Umbilical cord (tissue), 1 donor: ENCODE measurements at regions not wholly inside any gene's neighbourhood (a gene's known extent, or its start where the extent isn't known, plus 50 kb on each side); places are given as distances from the start of the nearest gene placed in this dataset.

ENCODE experiments used
- DNase-seq: peaks from one replicate; pipeline ENCODE4 v3.0.0-alpha.2; 2015; ENCODE audit warnings: low spot score

- no peak for DNase-seq
Measured at GRCh38 chr17:34126496-34126895, 128.6 kb upstream of the CCL2 start.

GRCh38 chr17:34126965-34127364 lies 128.1 kb upstream of the CCL2 start:
- DNase-seq = no peak

GRCh38 chr17:34130544-34130943 lies 124.5 kb upstream of the CCL2 start:
- DNase-seq = no peak

- no peak for DNase-seq
Measured at GRCh38 chr17:34131386-34131785, 123.7 kb upstream of the CCL2 start.

- DNase-seq = no peak
Measured at GRCh38 chr17:34133350-34133749, 121.7 kb upstream of the CCL2 start.

- DNase-seq = no peak
Measured at GRCh38 chr17:34135841-34136240, 119.2 kb upstream of the CCL2 start.

GRCh38 chr17:34140006-34140405 lies 115.1 kb upstream of the CCL2 start:
- DNase-seq = no peak

- DNase-seq = no peak
Measured at GRCh38 chr17:34141590-34141989, 113.5 kb upstream of the CCL2 start.

GRCh38 chr17:34143430-34143829 lies 111.7 kb upstream of the CCL2 start:
- DNase-seq = no peak

- DNase-seq = no peak
Measured at GRCh38 chr17:34146440-34147043, 108.5 kb upstream of the CCL2 start.

- no peak for DNase-seq
Measured at GRCh38 chr17:34151102-34151501, 104.0 kb upstream of the CCL2 start.

- DNase-seq = no peak
Measured at GRCh38 chr17:34153991-34154390, 101.1 kb upstream of the CCL2 start.

- no peak for DNase-seq
Measured at GRCh38 chr17:34154961-34155730, 99.9 kb upstream of the CCL2 start.

- DNase-seq = no peak
Measured at GRCh38 chr17:34155947-34156346, 99.1 kb upstream of the CCL2 start.

GRCh38 chr17:34156401-34156740 lies 98.7 kb upstream of the CCL2 start:
- no peak for DNase-seq

GRCh38 chr17:34156741-34157589 lies 98.1 kb upstream of the CCL2 start:
- no peak for DNase-seq

- DNase-seq = no peak
Measured at GRCh38 chr17:34161690-34162089, 93.4 kb upstream of the CCL2 start.

GRCh38 chr17:34163123-34163522 lies 92.0 kb upstream of the CCL2 start:
- DNase-seq = no peak

GRCh38 chr17:34163646-34164045 lies 91.4 kb upstream of the CCL2 start:
- peak; percentile 25 for DNase-seq

- DNase-seq = no peak
Measured at GRCh38 chr17:34164837-34165236, 90.2 kb upstream of the CCL2 start.

GRCh38 chr17:34166352-34166751 lies 88.7 kb upstream of the CCL2 start:
- no peak for DNase-seq

- DNase-seq = no peak
Measured at GRCh38 chr17:34167354-34167753, 87.7 kb upstream of the CCL2 start.

- DNase-seq = no peak
Measured at GRCh38 chr17:34168989-34169388, 86.1 kb upstream of the CCL2 start.
